NT2/D1 (cell line): ENCODE measurements at regions not wholly inside any gene's neighbourhood (a gene's known extent, or its start where the extent isn't known, plus 50 kb on each side); places are given as distances from the start of the nearest gene placed in this dataset.

Experiments
- YY1 ChIP-seq: IDR thresholded peaks from 2 replicates; pipeline ENCODE4 v1.6.1; 2011; ENCODE audit not compliant: insufficient read length, insufficient read depth
- ZNF274 ChIP-seq: IDR thresholded peaks from 2 replicates; pipeline ENCODE4 v1.6.1; 2011; ENCODE audit warnings: mild to moderate bottlenecking, low read depth, low read length

GRCh38 chr21:41578716-41579115 lies 70.8 kb upstream of the TMPRSS2 start:
- TF ChIP-seq YY1 (no peak), ZNF274 (no peak)
